Endothelial cell of umbilical vein (primary cell): ENCODE measurements at regions not wholly inside any gene's neighbourhood (a gene's known extent, or its start where the extent isn't known, plus 50 kb on each side); places are given as distances from the start of the nearest gene placed in this dataset.

Experiments used
- BruUV-seq: library from RNA; stranded (reverse); fragments of 400-500 nt; replicated peaks from 2 replicates; lab custom pipeline; 2021; lab: Mats Ljungman, UMichigan
- CTCF ChIA-PET: fragments of 300-600, 350-600 bp; sonication (Branson Sonifier 250); formaldehyde crosslinking; loops from one replicate; lab custom pipeline; 2021; ENCODE audit warnings: antibody characterized with exemption, inconsistent platforms; lab: Charles Lee
- POLR2A ChIA-PET: fragments of 300-600, 350-600 bp; sonication (Branson Sonifier 250); formaldehyde crosslinking; loops from one replicate; lab custom pipeline; 2021; ENCODE audit warnings: antibody characterized with exemption, inconsistent platforms; lab: Charles Lee
- DNase-seq: peaks from one replicate; pipeline ENCODE4 v3.0.0-alpha.2; 2011; ENCODE audit warnings: low read depth, low spot score
- FAIRE-seq: peaks from 2 replicates; lab custom pipeline; 2011; peaks lifted over from hg19 to GRCh38; lab: Jason Lieb, UNC
- H2AFZ ChIP-seq: 2 replicates; pipeline ENCODE4 v1.6.0; 2012; ENCODE audit warnings: low read depth, low read length, control low read depth, inconsistent platforms
- H3K27ac ChIP-seq: 2 replicates; pipeline ENCODE4 v1.5.1; 2011; ENCODE audit warnings: low read depth, mild to moderate bottlenecking, control low read depth, low read length, moderate library complexity; ENCODE audit not compliant: insufficient read depth
- H3K27me3 ChIP-seq, 2 experiments: 2 replicates each; pipeline versions ENCODE4 v1.6.0 to v1.6.1; 2011; ENCODE audit warnings: low read length in 2 of 2, mixed read lengths in 1 of 2; ENCODE audit not compliant: control insufficient read depth in 2 of 2, insufficient read depth in 2 of 2
- H3K36me3 ChIP-seq, 2 experiments: 2 replicates in 1 of 2; 3 replicates in 1 of 2; pipeline ENCODE4 v1.5.1; 2011; ENCODE audit warnings: low read length in 2 of 2, mild to moderate bottlenecking in 1 of 2, moderate library complexity in 1 of 2; ENCODE audit not compliant: control insufficient read depth in 2 of 2, insufficient read depth in 2 of 2; ENCODE audit errors: extremely low read depth in 1 of 2
- H3K4me1 ChIP-seq: 3 replicates; pipeline ENCODE4 v1.5.1; 2011; ENCODE audit warnings: mild to moderate bottlenecking, low read length; ENCODE audit not compliant: control insufficient read depth, insufficient read depth; ENCODE audit errors: extremely low read depth
- H3K4me2 ChIP-seq: 2 replicates; pipeline ENCODE4 v1.6.1; 2011; ENCODE audit warnings: low read length, control low read depth, mixed read lengths; ENCODE audit not compliant: insufficient read depth
- H3K4me3 ChIP-seq, 3 experiments: fragments of 200-600 bp in 1 of 3; sonication (generic), shearing (Covaris generic) in 1 of 3; replicated peaks in 1 of 3; 2 replicates each; pipeline ENCODE4 v1.5.1; 2011 to 2016; ENCODE audit warnings: control low read depth in 3 of 3, low read length in 3 of 3, mild to moderate bottlenecking in 2 of 3, inconsistent platforms in 1 of 3, low read depth in 1 of 3, moderate library complexity in 1 of 3; ENCODE audit not compliant: insufficient read depth in 1 of 3
- H3K79me2 ChIP-seq: 2 replicates; pipeline ENCODE4 v1.6.0; 2012; ENCODE audit warnings: low read length, inconsistent platforms; ENCODE audit not compliant: control insufficient read depth, insufficient read depth
- H3K9ac ChIP-seq: replicated peaks from 2 replicates; pipeline ENCODE3; 2011; ENCODE audit warnings: low read length, control low read depth; ENCODE audit not compliant: insufficient read depth; ENCODE audit errors: extremely low read depth
- H3K9me1 ChIP-seq: replicated peaks from 3 replicates; pipeline ENCODE4 v1.6.0; 2011; ENCODE audit warnings: mild to moderate bottlenecking, low read length; ENCODE audit not compliant: control insufficient read depth, insufficient read depth; ENCODE audit errors: extremely low read depth
- H3K9me3 ChIP-seq: replicated peaks from 2 replicates; pipeline ENCODE4 v1.5.1; 2012; ENCODE audit warnings: low read length, inconsistent platforms; ENCODE audit not compliant: control insufficient read depth, insufficient read depth
- H4K20me1 ChIP-seq: replicated peaks from 2 replicates; pipeline ENCODE3; 2011; ENCODE audit warnings: mild to moderate bottlenecking, low read length; ENCODE audit not compliant: control insufficient read depth, insufficient read depth; ENCODE audit errors: extremely low read depth
- EZH2 ChIP-seq: IDR thresholded peaks from 2 replicates; pipeline ENCODE4 v1.6.1; 2012; ENCODE audit warnings: borderline replicate concordance, low read depth, mild to moderate bottlenecking, moderate library complexity, low read length, inconsistent platforms; ENCODE audit not compliant: severe bottlenecking
- FOS ChIP-seq: IDR thresholded peaks from 2 replicates; pipeline ENCODE4 v1.6.1; 2011; ENCODE audit warnings: mild to moderate bottlenecking, low read length, moderate library complexity, borderline replicate concordance; ENCODE audit not compliant: insufficient read depth
- GATA2 ChIP-seq: IDR thresholded peaks from 2 replicates; pipeline ENCODE4 v1.7.0; 2011; ENCODE audit warnings: low read depth, mild to moderate bottlenecking, moderate library complexity, mixed read lengths, low read length; ENCODE audit not compliant: insufficient read length, insufficient read depth
- JUN ChIP-seq: IDR thresholded peaks from 2 replicates; pipeline ENCODE4 v1.6.1; 2011; ENCODE audit warnings: borderline replicate concordance, low read depth; ENCODE audit not compliant: insufficient read length, insufficient read depth
- MYC ChIP-seq: IDR thresholded peaks from one replicate; pipeline ENCODE4 v1.6.1; 2011; ENCODE audit warnings: mild to moderate bottlenecking, low read depth, low read length
- POLR2A ChIP-seq: IDR thresholded peaks from 2 replicates; pipeline ENCODE4 v1.6.1; 2012; ENCODE audit warnings: low read depth, mild to moderate bottlenecking, control low read depth, low read length
- POLR2AphosphoS5 ChIP-seq: IDR thresholded peaks from 2 replicates; pipeline ENCODE4 v1.6.1; 2012; ENCODE audit warnings: low read depth, mild to moderate bottlenecking, control low read depth, low read length, moderate library complexity; ENCODE audit not compliant: insufficient read depth
- dilution Hi-C: fragments of 300-500 bp; cut with MboI; formaldehyde crosslinking; loops from one replicate; pipeline ENCODE4 v1.15.0; 2019; ENCODE audit warnings: low sequenced_read_pairs; ENCODE audit not compliant: extremely low pct_ligation_motif_present
- intact Hi-C: fragments of 100-400 bp; cut with micrococcal nuclease; formaldehyde crosslinking; loops from one replicate; pipeline ENCODE4 v1.10.0; 2022
- TF ChIP-seq, protein P1 (sequence below), 2 donors: IDR thresholded peaks; 1 replicate in 1 of 2; 2 replicates in 1 of 2; pipeline ENCODE4 v1.5.1; 2011; ENCODE audit warnings: low read length in 2 of 2, mild to moderate bottlenecking in 2 of 2, moderate library complexity in 2 of 2, control low read depth in 1 of 2, inconsistent platforms in 1 of 2, low read depth in 1 of 2; ENCODE audit not compliant: insufficient read depth in 1 of 2; ENCODE audit errors: extremely low read depth in 1 of 2
- TF ChIP-seq, protein P2 (sequence below): IDR thresholded peaks from 2 replicates; pipeline ENCODE4 v1.6.1; 2011; ENCODE audit not compliant: insufficient read depth, insufficient read length

DNA sequence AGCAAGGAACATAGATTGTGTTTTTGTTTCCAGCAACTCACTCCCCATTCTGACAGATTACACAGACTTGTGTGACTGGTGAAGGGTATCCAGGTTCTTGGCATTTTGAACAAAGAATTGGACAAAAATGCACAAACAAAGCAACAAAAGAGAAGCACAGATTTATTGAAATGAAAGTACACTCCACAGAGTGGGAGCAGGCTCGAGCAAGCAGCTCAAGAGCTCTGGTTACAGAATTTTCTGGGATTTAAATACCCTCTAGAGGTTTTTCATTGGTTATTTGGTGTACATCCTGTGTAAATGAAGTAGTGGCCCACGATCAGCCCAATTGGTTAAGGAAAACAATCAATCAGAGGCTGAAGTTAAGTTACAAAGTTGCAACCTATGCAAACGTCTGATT, 155.0 kb upstream of the JADE1 start:
- POLR2A ChIA-PET: interaction anchor here (0.6 kb wide), 1 partner anchor 156 kb away, joined by 5 read pairs; no protein-coding TSS in a partner anchor
- no peak for FAIRE-seq
- BruUV-seq: no TSS peak

More for the DNA sequence above, 155.0 kb upstream of the JADE1 start:
- no peaks in the 10 kb centered on the region for H3K9me1 ChIP-seq
- intact Hi-C loops (no loop called here), dilution Hi-C loops (no loop called here)
- TF ChIP-seq POLR2A (no peak), JUN (no peak), GATA2 (no peak), POLR2AphosphoS5 (no peak), FOS (no peak), EZH2 (no peak), MYC (no peak)
- TF ChIP-seq, protein P1, sequence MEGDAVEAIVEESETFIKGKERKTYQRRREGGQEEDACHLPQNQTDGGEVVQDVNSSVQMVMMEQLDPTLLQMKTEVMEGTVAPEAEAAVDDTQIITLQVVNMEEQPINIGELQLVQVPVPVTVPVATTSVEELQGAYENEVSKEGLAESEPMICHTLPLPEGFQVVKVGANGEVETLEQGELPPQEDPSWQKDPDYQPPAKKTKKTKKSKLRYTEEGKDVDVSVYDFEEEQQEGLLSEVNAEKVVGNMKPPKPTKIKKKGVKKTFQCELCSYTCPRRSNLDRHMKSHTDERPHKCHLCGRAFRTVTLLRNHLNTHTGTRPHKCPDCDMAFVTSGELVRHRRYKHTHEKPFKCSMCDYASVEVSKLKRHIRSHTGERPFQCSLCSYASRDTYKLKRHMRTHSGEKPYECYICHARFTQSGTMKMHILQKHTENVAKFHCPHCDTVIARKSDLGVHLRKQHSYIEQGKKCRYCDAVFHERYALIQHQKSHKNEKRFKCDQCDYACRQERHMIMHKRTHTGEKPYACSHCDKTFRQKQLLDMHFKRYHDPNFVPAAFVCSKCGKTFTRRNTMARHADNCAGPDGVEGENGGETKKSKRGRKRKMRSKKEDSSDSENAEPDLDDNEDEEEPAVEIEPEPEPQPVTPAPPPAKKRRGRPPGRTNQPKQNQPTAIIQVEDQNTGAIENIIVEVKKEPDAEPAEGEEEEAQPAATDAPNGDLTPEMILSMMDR (IDR thresholded peaks at IDR 0.05; ENCODE audit: extremely low read depth in 1 of 2, insufficient read depth in 1 of 2, low read depth in 1 of 2, low read length in 2 of 2): no peak
- TF ChIP-seq, protein P2, sequence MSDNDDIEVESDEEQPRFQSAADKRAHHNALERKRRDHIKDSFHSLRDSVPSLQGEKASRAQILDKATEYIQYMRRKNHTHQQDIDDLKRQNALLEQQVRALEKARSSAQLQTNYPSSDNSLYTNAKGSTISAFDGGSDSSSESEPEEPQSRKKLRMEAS: no peak
- no peak overlapping the region for H3K4me2 ChIP-seq
- peaks cover 0 to 2% of the 10 kb centered on the region in 2 experiments for H3K27me3 ChIP-seq
- H4K20me1 ChIP-seq: no peaks in the 10 kb centered on the region
- no peaks in the 10 kb centered on the region for H3K4me1 ChIP-seq
- no peak overlapping the region for H2AFZ ChIP-seq
- no peak for DNase-seq
- no peaks in the 10 kb centered on the region for H3K79me2 ChIP-seq
- CTCF ChIA-PET: no interaction called here
- no peak overlapping the region for H3K27ac ChIP-seq
- no peaks in the 10 kb centered on the region for H3K9me3 ChIP-seq
- H3K4me3 ChIP-seq: no peak overlapping the region
- H3K9ac ChIP-seq: no peak overlapping the region
- no peaks in the 10 kb centered on the region for H3K36me3 ChIP-seq
